Thyroid gland (tissue), 4 donors: ENCODE measurements at regions not wholly inside any gene's neighbourhood (a gene's known extent, or its start where the extent isn't known, plus 50 kb on each side); places are given as distances from the start of the nearest gene placed in this dataset.

ENCODE experiments used
- DNase-seq, 2 donors: peaks; one replicate each; pipeline ENCODE4 v3.0.0-alpha.2; 2019
- H3K27ac ChIP-seq, 3 donors: fragments of 200-600 bp; sonication (generic); 1 replicate in 2 of 3; 2 replicates in 1 of 3; pipeline ENCODE4 v1.5.1; 2016 to 2019; ENCODE audit warnings: mild to moderate bottlenecking in 1 of 3, moderate library complexity in 1 of 3
- H3K27me3 ChIP-seq: fragments of 200-600 bp; sonication (generic); one replicate; pipeline ENCODE4 v1.5.1; 2019
- H3K36me3 ChIP-seq, 2 donors: fragments of 200-600 bp; sonication (generic); one replicate each; pipeline ENCODE4 v1.5.1; 2016 to 2019
- H3K4me1 ChIP-seq, 2 donors: fragments of 200-600 bp; sonication (generic); one replicate each; pipeline ENCODE4 v1.5.1; 2017 to 2019
- H3K4me3 ChIP-seq, 3 donors: fragments of 200-600 bp; sonication (generic); replicated peaks in 1 of 3; 1 replicate in 2 of 3; 2 replicates in 1 of 3; pipeline ENCODE4 v1.5.1; 2016; ENCODE audit warnings: mild to moderate bottlenecking in 1 of 3
- H3K9me3 ChIP-seq: fragments of 200-600 bp; sonication (generic); one replicate; pipeline ENCODE4 v1.5.1; 2017
- CTCF ChIP-seq, 6 experiments: fragments of 200-600 bp in 3 of 6; fragments of 450-650 bp in 3 of 6; sonication (generic) in 3 of 6; IDR thresholded peaks; one replicate each; pipeline ENCODE4 v1.5.1; 2016 to 2019; ENCODE audit warnings: antibody characterized with exemption in 6 of 6, mild to moderate bottlenecking in 2 of 6, inconsistent platforms in 1 of 6, moderate library complexity in 1 of 6
- POLR2A ChIP-seq, 2 donors: fragments of 450-650 bp; IDR thresholded peaks; one replicate each; pipeline ENCODE4 v1.6.1; 2017; ENCODE audit warnings: antibody characterized with exemption in 2 of 2, mild to moderate bottlenecking in 2 of 2, moderate library complexity in 1 of 2
- WGBS, 2 donors: methylation state at CpG; one replicate each; pipeline ENCODE4 v1.1.5; 2017; 5-methylcytosine and 5-hydroxymethylcytosine counted together
- intact Hi-C: fragments of 100-400 bp; cut with DNase I; formaldehyde crosslinking; loops from one replicate; pipeline ENCODE4 v1.15.1; 2023

DNA sequence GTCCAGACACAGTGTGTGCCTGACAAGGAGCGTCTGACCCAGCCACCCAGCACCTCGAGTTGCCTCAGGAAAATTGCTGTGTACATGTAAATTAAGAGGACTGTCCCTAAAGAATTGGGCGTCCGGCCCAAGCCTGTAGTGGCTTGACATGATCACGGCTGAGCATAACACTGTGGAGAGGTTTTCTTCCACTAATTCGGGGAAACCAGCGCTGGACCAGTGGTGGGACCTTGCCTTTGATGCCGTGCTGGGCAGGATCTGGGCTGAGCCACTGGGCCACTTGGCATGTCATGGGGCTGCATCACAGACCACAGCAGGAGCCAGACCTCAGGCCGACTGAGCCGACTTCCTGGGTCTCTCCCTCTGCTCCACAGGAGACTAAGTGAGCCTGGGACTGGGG, 282.5 kb downstream of the GLRX3 start:
- DNase-seq = no peak
- Histone ChIP-seq H3K27me3 (no peaks in the 10 kb centered on the region), H3K36me3 (no peaks in the 10 kb centered on the region), H3K4me3 (no peak overlapping the region), H3K4me1 (no peaks in the 10 kb centered on the region), H3K27ac (no peak overlapping the region), H3K9me3 (no peaks in the 10 kb centered on the region)
- WGBS, 2 donors = 75 to 77% methylated on average over 10 of the region's 10 CpGs
- intact Hi-C loops = no loop called here
- TF ChIP-seq POLR2A (IDR thresholded peaks at IDR 0.05) = no peak
- no peak for TF ChIP-seq CTCF (IDR thresholded peaks at IDR 0.05)

DNA sequence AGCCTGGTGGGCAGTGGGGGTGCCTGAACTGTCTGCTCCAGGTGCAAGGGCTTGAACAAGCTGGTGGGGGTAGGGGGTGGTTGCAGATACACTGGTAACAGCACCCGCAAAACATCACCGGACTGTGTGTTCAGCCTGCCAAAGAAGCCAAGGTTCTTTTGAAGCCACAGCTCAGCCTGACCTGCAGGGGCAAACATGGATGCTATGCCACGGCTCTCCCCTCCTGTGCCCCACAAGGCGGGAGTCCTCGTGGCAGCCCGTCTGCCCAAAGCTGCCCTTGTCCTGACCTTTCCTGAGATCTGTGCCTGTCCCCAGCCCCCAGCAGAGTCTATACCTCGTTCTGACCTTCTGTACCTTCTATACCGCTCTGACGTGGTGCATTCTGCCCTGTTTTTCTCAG, 285.7 kb downstream of the GLRX3 start:
- no peak for DNase-seq
- intact Hi-C loops = no loop called here
- Histone ChIP-seq H3K4me3 (no peak overlapping the region), H3K27me3 (no peaks in the 10 kb centered on the region), H3K27ac (no peak overlapping the region), H3K9me3 (no peaks in the 10 kb centered on the region), H3K4me1 (no peaks in the 10 kb centered on the region), H3K36me3 (no peaks in the 10 kb centered on the region)
- no peak for TF ChIP-seq CTCF (IDR thresholded peaks at IDR 0.05)
- TF ChIP-seq POLR2A (IDR thresholded peaks at IDR 0.05) = no peak
- 87 to 92% methylated on average over 9 of the region's 9 CpGs for WGBS, 2 donors

- no peak for DNase-seq
- intact Hi-C loops = no loop called here
- Histone ChIP-seq H3K4me3 (no peak overlapping the region), H3K27ac (no peak overlapping the region), H3K36me3 (no peaks in the 10 kb centered on the region), H3K9me3 (no peaks in the 10 kb centered on the region), H3K4me1 (no peaks in the 10 kb centered on the region), H3K27me3 (no peaks in the 10 kb centered on the region)
- no peak for TF ChIP-seq CTCF (IDR thresholded peaks at IDR 0.05)
- TF ChIP-seq POLR2A (IDR thresholded peaks at IDR 0.05) = no peak
- 78 to 82% methylated on average over 12 of the region's 12 CpGs for WGBS, 2 donors
Measured at GRCh38 chr10:130422366-130423324, 286.5 kb downstream of the GLRX3 start.

GRCh38 chr10:130423455-130424305, 287.5 kb downstream of the GLRX3 start:
- H3K36me3 ChIP-seq = no peaks in the 10 kb centered on the region

More at GRCh38 chr10:130423455-130424305, 287.5 kb downstream of the GLRX3 start:
- H3K4me1 ChIP-seq = no peaks in the 10 kb centered on the region
- 89 to 92% methylated on average over 21 of the region's 21 CpGs for whole genome bisulfite sequencing, 2 donors
- no peak for TF ChIP-seq POLR2A (IDR thresholded peaks at IDR 0.05)
- TF ChIP-seq CTCF (IDR thresholded peaks at IDR 0.05) = no peak
- no peaks in the 10 kb centered on the region for H3K27me3 ChIP-seq
- no peaks in the 10 kb centered on the region for H3K9me3 ChIP-seq
- intact Hi-C loops = no loop called here
- no peak for DNase-seq
- H3K4me3 ChIP-seq = no peak overlapping the region
- no peak overlapping the region for H3K27ac ChIP-seq
